Upper lobe of left lung (tissue), 4 donors: ENCODE measurements at regions not wholly inside any gene's neighbourhood (a gene's known extent, or its start where the extent isn't known, plus 50 kb on each side); places are given as distances from the start of the nearest gene placed in this dataset.

Source experiments
- CTCF ChIP-seq, 6 experiments: fragments of 450-650 bp in 4 of 6; fragments of 200-600 bp in 2 of 6; sonication (generic) in 2 of 6; IDR thresholded peaks; one replicate each; pipeline ENCODE4 v1.5.1; 2016 to 2019; ENCODE audit warnings: antibody characterized with exemption in 6 of 6
- POLR2A ChIP-seq, 4 donors: fragments of 450-650 bp; IDR thresholded peaks; one replicate each; pipeline ENCODE4 v1.5.1; 2016 to 2017; ENCODE audit warnings: antibody characterized with exemption in 4 of 4, mild to moderate bottlenecking in 2 of 4
- POLR2AphosphoS5 ChIP-seq, 2 donors: sonication (generic); formaldehyde crosslinking; IDR thresholded peaks; one replicate each; pipeline ENCODE4 v1.5.1; 2017; ENCODE audit warnings: antibody characterized with exemption in 2 of 2

GRCh38 chr20:4411744-4412143 is 162.7 kb upstream of the ADRA1D start:
- TF ChIP-seq POLR2A (IDR thresholded peaks at IDR 0.05) (no peak), CTCF (IDR thresholded peaks at IDR 0.05) (no peak), POLR2AphosphoS5 (IDR thresholded peaks at IDR 0.05) (no peak)
